GM19025 (cell line): ENCODE measurements at regions not wholly inside any gene's neighbourhood (a gene's known extent, or its start where the extent isn't known, plus 50 kb on each side); places are given as distances from the start of the nearest gene placed in this dataset.

Experiments used
- ATAC-seq: cut with Tn5 transposase; IDR thresholded peaks from one replicate; pipeline ENCODE4 v1.9.1; 2021; ENCODE audit warnings: mild to moderate bottlenecking, low read depth, moderate library complexity; ENCODE audit not compliant: unreplicated experiment

GRCh38 chr2:173629076-173629475, 274.4 kb downstream of the CDCA7 start:
- no peak for ATAC-seq

DNA sequence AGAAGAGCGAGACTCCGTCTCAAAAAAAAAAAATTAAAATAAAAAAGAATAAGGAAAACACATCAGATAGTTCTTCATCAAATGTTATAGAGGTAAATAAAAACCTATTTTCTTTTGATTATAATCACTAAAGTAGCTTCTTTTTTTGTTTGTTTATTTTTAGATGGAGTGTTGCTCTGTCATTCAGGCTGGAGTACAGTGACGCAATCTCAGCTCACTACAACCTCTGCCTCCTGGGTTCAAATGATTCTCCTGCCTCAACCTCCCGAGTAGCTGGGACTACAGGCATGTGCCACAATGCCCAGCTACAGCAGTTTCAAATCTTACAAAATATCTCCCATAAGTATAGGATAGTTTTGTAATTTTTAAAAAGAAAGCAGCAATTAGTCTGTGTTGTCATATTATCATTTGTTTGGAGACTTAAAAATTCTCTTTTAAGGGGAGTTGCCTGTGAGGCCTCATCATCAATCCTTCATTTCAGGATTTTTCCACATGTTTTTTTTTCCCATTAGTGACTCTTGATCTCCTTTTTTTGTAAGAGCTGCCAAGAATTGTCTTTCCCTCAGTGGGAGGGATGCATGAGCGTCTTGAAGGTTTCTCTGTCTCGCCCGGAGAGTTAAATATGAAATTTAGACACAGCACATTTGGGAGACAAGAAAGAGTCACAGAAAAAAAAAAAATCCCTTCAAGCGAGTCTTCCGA, 275.9 kb downstream of the CDCA7 start:
- no peak for ATAC-seq

DNA sequence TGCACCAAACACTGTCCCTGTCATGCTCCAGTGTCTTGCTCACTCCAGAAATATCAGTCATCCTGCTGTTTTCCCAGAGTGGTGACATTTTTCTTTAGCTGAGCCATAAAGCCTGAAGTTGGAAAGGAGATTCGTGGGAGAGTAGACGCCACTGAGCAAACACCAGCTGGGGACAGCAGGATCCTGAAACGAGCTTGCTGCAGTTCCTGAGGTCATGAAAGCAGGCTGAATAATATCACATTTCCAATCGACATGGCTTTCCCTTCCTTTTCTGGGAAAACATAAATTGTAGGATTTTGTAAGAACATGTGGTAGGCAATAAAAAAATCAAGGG, 276.4 kb downstream of the CDCA7 start:
- no peak for ATAC-seq

DNA sequence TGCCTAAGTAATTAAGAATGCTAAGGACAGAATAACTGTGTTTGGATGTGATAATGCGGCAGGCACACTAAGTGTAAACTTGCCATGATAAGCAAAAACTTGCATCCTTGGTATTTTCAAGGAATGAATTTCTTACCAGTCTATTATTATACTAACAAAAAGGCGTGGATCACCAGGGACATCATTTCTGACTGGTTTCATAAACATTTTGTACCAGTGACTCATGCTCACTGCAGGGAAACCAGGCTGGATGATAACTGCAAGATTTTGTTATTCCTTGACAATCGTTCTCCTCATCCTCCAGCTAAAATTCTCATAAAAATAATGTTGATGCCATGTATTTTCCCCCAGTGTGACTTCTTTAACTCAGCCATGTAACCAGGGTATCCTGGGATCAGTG, 289.5 kb downstream of the CDCA7 start:
- no peak for ATAC-seq

DNA sequence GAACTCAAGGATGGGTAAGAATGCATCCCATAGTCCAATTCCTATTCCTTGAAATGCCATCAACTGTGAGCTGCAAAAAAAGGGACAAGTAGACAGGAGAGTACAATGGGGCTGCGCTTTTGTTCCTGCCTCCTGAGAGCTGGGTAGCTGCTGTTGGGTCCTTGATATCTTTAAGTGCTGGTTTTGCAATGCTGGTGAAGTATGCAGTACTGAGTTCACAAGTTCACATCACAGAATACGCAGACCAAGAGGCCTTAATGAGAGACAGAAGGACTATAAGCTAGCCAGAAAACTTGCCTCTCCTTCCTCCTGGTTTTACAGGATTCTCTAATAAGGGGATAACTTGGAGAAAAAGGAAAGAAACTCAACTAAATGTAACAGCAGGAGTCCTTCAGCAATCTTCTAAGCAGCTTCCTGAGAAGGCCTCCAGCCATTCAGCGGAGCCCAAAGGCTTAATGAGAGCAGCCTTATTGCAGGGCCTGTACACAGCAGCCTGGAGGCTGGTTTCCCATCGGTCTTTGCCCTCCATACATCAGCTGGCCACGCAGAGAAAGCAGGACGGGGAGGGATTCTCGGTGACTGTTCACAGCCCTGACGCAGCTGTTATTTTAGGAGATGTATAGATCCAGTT, 293.1 kb downstream of the CDCA7 start:
- no peak for ATAC-seq

DNA sequence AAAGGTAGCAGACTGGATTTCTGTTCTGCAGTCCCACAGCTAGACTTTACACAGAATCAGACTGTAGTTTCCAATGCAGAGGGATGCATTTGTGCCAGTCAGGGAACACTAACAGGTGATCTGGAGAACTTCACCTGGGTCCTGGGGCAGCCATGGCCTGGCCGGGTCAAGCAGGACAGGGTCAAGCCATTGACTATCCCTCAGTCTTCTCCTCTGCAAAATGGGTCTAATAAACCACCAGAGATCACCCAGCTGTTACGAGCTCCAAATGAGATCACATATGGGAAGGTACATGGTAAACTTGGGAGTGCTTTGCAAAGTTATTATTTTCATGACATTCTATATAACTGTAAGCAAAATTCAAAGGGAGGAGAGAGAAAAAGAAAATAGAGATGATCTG, 294.1 kb downstream of the CDCA7 start:
- ATAC-seq: no peak

DNA sequence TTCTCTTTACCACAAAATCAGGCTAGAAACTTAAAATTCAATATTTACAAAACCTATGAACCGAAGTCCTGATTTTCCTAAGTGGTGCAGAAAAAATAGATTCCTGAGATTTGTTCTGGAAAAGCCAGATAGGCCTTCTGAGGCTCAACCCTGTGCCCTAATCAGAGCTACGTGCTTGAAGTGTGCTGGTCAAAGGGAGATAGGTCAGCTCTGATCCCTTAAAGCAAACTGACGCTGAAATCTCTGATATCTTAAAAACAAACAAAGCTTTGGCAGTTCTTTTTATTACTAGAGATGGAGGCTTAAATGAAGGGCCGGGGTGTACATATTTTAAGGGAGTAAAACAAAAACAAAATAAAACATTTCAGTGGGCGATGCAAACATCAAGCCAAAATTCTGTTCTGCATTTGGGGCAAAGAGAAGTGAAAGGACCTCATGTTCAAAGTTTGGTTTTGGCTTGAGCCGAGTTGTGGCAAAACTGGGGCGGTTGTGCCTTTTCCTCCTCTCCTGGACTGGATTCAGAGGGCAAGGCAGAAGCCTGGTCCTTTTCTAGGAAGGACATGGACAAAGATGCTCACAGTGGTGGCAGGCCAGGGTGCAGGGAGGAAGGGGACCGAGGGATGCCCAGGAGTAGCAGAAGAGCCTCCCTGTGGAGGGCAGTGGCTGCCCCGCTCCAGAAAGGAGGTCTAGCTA, 295.0 kb downstream of the CDCA7 start:
- ATAC-seq: no peak

DNA sequence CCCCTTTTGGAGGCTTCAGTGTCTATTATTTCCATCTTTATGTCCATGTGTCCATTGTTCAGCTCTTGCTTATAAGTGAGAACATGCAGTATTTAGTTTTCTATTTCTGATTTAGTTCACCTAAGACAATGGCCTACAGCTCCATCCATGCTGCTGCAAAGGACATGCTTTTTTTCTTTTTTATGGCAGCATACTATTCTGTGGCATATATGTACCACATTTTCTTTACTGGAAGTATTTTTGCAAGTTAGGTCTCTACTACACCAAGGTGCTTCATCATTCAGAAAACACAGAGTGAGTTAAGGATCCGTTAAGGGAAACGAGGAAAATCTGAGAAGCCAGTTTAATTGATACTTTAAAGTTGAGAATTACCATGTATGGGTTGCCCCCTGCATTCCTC, 297.2 kb downstream of the CDCA7 start:
- no peak for ATAC-seq

DNA sequence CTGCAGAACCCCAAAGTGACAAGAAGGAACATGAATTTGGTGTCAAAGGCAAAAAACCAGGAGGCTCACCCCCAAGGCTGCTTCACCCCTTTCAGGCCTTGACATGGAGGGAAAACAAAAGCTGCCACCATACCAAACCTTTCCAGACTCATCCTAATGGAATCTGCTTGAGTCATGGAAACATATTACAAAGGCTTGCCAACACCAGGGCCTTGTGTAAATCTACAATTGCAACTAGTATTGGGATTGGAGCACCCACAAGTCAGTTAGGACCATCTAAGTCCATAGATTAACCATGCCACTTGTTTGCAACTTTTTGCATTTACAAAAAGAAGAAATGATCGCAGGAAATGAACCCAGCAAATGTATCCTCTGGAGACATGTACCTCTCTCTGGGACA, 297.6 kb downstream of the CDCA7 start:
- no peak for ATAC-seq

DNA sequence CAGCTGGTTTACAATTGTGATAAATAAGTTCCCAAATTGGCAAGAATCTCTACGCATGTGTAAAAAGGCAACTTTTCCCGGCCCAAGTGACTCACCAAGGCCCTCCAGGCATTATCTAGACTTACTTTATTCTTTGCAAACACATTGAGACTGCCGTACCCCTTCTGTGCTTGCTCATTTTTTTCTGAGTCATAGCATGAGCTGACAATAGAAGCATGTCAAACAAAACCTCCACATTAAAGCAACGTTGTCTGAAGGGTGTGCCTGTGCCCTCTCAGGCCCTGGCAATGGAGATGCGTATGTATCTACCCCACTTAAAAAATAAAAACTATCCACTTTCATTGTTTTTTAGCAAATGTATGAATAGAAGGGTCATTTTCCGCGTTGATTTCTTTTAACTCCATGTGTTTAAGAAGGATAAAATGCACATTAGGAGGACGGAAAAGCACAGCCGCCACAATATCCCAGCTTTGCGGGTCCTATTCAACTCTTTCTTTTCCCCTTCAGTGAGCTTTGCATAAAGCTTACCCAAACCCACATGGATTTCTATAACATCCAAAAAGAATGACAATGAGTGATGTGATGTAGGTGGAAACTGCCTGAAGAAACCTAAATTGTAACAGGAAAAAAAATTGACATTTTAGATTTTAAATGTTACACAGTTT, 298.2 kb downstream of the CDCA7 start:
- ATAC-seq: no peak

DNA sequence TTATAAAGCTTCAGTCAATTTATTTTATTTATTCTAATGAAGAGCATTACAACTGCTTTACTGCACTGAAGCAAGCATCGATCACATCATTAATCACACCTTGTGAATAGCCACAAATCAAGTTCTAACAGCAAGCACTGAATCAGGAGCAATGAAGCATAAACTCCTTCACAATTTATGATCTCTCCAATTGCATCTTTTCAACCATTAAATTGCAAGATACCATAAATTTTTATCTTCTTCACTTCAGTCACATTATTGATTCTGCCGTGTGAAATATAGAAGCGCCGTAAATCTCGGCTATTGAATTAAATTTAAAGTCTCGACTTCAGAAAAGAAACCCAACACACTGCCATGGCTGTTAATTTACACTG, 298.7 kb downstream of the CDCA7 start:
- no peak for ATAC-seq

DNA sequence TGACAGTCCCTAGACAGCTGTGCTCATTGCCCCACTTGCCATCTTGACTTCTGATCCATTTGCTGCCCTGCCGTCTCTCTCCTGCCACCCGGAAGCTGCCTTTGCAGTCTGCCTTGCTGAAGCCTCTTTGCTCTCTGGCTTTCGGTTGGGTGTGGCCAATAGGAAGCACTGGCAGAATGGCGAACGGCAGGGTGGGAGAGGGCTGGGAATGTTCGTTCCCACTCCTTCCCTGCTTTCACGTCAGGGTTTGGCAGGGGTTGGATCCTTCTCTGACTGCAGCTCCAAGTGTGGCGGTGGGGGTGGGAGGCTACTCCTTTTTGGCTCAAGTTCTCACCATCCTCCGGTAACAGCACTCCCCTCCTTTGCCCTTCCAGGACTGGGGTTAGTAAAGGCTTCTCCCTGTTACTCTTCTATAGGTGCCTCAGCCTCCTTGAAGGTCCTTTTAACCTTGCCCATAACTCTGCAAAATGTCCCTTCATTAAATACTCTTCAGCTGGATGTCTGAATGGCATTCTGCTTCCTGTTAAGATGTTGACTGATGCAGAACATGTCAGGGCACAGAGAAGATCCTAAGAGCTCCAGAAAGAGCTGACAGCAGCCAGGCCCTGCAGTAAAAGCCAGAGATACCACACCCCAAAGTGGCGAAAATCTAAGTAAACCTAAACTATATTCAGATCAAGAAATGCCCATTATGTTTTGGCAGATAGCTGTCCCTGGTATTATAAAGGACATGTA, 299.7 kb downstream of the CDCA7 start:
- no peak for ATAC-seq

GRCh38 chr2:173654896-173655265, 300.2 kb downstream of the CDCA7 start:
- no peak for ATAC-seq

DNA sequence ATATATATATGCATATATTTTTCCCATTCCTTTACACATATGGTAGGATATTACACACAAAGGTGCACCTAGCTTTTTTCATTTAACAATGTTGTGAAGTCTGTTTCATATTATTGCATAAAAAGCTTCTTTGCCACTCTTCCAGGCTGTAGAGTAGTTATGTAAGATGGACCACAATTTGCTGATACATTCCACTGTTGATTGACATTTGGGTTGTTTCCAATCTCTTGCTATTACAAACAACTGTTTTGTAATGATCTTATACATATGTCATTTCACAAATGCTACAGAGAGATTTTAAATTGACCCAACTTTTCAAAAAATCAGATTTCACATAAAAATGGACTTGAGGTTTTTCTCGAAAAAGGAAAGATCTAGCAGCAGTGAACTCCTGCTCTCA, 301.4 kb downstream of the CDCA7 start:
- no peak for ATAC-seq

DNA sequence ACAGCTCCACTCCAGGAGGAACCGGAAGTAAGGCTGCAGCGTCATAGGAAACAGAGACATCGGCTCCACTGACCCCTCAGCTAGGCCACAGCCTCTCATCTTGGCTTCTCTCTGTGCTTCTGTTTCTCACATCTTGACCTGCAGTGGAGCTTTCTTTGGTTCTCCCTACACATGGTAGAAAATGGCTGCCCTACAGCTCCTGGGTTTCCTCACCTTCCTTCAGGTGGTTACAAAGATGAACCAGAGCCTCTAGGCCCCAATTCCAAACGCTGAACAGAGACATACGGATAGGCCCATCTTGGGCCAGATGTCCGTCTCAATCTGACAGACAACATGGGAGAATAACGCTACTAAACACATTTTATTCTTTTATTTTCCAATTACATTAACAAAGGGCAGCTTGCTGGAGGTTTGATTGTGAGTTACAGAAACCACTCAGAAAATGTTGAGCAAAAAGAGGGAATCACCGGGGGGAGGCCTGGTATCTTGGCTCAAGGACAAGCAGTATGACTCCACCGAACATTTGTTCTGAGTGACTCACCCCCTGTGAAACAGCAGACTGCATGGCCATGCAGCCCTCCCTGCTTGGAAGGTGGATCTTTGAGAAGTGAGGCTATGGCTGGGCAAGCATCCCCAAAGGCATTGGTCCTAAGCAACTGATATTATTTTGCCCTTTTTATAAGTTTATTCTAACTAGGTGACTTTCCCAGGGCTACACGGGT, 303.5 kb downstream of the CDCA7 start:
- ATAC-seq: no peak

DNA sequence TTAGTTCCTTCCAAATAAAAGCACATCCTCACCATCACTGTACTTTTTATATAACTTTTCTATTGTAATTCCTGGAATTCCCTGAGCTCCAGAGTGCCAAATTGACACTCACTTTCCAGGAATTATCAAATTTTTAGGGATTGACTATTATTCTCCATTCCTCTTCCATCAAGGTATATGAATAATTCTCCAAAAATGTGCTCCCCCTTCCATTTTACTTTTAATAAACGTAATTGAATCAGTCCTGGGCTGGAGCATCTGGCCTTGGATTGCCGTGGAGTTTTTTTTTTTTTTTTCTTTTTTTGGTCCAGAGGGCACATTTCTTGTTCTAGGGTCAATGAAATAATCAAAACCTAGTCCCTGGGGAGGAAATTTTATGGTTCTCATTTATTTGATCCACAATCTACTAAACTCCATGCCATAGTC, 304.3 kb downstream of the CDCA7 start:
- no peak for ATAC-seq

DNA sequence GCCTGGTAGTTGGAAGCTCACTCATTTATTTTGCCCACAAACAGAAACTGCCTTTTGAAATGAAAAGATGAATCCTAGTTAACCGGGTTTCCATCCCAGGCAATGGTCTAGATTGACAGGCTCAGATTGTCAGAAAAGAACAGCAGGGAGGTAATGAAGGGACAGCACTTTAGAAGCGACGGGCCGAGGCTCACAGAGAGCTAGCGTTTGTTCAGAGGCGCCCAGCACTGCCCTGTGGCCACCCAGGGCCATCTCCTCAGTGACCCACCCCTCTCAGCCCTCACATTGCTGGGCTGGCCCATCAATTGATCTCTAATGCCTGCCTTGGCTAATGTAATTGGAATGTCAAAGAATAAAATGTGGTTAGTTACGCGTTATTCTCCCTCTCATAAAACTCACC, 304.8 kb downstream of the CDCA7 start:
- no peak for ATAC-seq

DNA sequence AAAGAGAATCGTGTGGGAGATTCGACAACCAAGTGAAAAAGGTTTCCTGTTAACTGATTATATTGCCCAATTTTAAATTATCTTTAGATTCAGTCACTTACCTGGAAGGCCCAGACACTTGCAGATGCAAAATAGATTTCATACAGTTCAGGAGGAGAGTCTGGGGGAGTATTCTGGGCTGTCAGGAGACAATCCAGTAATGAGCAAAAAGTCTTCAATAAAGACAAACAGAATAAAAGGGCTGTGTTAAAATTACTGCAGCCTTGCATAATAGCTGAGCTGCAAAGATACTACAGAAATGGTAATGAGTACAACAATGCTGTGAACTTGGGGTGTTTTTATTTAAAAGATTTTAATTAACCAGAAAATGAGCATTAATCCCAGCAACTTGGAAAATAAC, 303.6 kb downstream of the SP3 start:
- ATAC-seq: no peak

- no peak for ATAC-seq
These were observed 301.8 kb downstream of the SP3 start for GRCh38 chr2:173663353-173663752.

DNA sequence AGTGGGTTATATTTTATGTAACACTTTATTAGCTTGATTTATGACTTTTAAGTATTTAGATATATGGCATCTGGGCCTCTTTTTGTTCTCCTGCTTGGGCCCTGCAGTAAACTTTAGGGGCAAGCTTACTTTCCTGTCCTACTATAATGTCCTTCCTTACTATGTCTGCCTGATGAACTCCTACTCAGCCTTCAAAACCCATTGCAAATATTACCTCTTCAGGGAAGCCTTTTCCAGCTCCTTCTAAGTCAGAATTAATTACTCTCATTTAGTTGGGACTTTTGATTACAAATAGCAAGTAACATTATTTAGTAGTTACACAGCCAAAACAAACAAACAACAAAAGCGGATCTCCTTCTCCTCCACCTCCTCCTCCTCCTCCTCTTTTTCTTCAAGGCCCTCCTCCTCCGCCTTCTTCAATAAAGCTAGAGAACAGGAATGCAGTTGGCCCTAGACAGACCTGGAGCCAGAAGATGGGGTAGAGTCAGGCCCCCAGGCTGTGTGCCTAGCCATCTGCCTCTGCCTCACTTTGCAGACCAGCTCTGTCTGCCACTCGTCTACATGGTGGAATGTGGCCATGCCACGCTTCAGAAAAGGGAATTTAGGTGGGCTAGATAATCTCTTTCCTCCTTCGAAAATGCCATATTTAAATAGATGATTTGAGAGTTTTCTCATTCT, 301.2 kb downstream of the SP3 start:
- no peak for ATAC-seq
